DMS114 treated with DMSO at 0.1 percent for 48 hours (cell line): ENCODE measurements at regions not wholly inside any gene's neighbourhood (a gene's known extent, or its start where the extent isn't known, plus 50 kb on each side); places are given as distances from the start of the nearest gene placed in this dataset.

Experiments
- DNase-seq: peaks from one replicate; lab custom pipeline; 2025; ENCODE audit not compliant: unreplicated experiment; lab: John Stamatoyannopoulos, UW

DNA sequence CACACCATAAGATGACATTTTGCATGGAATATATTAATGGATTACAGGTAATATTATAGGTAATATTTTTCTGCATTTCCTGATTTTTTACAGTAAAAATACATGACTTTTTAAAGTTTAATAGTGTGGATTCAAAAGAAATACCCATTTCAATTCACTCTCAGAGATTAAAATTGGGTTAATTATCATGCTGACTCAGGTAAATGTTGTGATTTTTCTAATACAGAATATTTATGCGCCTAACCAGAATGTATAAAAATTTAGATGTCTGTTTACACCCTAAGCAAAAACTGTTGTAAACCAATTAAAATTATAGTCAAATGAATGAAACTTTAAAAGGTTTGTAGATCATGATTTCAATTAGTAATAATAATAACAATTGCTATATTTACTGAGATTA lies 117.2 kb upstream of the FLRT2 start:
- no peak for DNase-seq

DNA sequence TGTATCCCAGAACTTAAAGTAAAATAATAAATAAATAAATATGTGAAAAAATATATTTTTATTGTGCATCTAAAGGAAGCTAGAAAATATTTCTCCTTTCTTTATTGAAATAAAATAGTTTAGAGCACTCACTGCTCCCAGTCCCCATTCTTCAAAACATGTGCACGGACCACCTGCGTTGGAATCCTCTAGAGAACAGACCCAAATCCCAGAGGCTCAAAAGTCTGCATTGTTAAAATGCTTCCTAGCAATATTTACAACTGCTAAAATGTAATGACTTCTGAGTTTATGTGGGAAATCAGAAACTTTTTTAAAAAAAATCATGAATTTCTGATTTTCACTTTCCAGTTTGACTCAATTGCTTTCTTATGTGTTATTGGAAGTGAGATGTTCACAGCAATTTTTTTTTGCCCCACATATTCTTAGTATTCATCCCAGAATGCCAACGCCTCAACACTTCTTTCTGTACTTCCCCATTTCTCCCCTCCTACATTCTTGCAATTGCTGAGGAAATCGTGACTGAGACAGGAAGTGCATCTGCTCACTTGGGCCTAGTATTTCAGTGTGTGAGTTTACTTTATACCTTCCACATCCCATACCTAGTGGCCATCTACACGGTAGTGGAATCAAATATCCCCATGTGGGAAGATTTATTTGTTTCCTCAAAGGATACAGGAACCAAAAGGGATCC lies 116.0 kb upstream of the FLRT2 start:
- no peak for DNase-seq

DNA sequence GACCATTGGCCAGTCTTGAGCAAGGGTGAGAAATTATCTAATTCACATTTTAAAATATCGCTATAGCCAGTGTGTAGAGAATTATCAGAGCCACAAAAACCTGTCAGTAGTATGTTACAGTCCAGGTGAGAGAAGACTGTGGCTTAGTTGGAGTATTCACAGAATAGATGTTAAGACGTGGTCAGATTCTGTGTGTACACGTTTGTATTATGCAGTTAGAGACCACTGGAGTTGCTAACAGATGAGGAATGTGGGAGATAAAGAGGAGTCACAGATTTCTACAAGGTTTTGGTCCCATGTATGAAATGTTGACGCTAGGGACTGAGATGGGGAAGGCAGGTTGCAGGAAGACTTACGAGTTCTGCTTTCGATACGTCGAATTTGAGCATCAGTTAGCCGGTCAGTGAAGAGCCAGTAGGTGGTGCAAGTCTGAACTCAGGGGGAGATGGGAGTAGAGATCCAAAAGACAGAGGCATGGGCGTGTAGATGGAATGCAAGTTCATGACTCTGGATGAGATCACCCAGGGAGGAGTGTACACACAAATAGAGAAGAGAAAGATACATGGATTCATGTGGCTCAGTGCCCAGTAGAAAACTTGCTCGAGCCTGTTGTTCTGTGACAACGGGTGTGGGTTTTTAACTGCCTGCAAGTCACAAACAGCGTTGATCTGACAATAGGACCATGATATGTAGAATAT lies 114.8 kb upstream of the FLRT2 start:
- no peak for DNase-seq

DNA sequence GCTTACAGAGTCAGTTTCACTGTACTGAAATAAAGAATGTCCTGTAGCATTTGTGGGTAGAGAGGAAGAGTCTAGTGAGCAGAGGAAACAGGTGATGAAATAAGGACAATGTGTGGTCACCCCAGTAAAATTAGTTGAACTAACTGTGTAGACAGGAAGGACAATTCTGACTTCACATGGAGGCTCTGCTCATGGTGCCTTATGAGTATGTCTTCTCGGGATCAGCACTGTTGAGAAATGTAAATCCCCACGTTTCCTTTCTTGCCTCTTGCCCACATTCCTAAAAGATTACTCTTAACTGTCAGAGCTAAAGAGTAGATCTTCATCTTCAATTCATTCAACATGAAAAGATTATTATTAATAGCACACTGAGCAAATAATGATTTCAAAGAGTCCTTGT lies 113.2 kb upstream of the FLRT2 start:
- no peak for DNase-seq

DNA sequence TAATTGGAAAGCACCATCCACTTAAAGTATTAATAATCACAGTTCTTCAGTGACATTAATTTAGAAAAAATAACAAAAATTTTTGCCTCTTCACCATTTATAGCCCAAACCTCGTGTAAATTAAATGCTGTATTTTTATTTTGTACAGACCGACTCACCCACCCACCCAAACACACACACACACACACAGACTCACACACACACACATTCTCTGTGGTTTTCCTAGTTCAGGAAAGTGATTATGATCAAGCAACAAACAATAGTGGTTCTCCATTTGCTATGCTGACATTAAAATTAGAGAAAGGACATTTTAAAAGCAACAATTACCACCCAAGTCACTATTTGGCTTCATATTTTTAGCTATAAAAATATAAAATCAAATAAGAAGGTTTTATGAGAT lies 112.5 kb upstream of the FLRT2 start:
- DNase-seq = no peak

DNA sequence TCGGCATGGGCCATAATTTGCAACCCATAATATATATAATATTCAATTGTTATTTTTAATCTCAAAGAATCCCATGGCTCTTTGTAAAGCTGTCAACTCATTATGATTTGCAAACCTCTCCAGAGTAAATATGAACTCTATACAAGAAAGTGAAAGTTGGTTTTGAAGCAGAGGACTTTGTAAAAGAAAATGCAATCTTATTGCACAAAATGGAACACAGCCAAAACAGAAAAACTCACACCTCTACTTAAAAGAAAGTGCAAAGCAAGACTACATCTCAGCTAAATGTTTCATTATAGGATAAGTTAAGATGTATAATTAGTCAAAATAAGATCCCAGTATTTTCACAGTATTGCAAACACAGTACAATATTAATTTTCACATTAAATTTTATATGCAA lies 111.2 kb upstream of the FLRT2 start:
- no peak for DNase-seq

DNA sequence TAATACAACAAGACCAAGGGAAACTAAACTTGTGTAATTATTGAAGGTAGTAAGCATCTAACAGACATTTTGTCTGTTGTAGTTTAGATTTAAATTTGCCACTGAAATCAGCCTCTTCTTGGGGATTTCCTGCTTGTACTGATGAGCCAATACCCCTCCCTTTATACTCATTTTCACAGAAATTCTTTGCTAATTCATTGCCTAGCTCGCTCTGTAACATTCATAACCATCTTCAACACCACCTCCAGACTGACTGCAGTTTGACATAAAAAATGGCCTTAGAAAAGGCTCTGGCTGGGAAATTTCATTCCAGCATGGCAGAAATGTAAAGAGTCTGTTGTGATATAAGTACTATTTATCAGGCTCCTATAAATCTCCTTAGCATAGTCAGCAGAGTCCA lies 109.7 kb upstream of the FLRT2 start:
- DNase-seq = no peak

DNA sequence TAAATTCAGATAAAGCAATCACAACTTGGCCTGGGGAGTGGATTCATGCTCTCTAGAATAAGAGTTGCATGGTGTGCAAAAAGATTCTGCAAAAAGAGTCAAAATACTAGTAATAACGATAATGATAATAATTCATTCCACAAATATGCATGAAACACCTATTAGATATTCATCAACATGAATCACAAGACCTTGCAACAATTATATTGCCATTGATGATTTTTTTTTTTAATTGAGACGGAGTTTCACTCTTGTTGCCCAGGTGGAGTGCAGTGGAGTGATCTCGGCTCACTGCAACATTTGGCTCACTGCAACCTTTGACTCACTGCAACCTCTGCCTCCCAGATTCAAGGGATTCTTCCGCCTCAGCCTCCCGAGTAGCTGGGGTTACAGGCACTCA lies 109.2 kb upstream of the FLRT2 start:
- DNase-seq = no peak

DNA sequence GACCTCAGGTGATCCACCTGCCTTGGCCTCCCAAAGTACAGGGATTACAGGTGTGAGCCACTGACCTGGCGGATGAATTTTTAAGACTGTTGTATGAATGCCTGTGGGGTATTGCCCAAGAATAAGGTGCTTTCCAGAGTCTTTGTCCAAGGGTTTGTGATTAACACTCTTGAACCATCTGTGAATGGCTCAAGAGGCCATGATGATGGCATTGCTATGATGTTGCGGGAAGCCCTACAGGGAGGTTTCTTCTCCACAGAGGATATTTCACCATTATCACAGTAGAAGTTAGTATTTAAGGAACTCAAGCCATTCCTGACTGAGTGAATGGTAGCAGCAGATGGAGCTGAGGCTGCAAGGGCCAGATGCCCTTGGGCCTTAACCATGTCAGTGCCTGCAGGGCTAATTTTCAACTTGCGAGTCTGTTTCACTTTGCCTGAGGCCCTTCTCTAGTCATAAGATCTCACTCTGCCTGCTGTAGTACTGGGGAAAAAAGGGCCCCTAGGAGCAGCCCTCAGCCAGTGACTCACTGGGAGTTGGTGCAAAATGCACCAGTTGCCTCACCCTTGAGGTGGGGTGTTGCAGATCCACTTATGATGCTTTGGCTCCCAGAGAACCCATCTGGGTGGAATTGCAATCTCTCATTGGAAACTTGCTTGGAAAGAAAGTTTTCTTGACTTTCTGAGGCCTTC lies 108.6 kb upstream of the FLRT2 start:
- DNase-seq = no peak

DNA sequence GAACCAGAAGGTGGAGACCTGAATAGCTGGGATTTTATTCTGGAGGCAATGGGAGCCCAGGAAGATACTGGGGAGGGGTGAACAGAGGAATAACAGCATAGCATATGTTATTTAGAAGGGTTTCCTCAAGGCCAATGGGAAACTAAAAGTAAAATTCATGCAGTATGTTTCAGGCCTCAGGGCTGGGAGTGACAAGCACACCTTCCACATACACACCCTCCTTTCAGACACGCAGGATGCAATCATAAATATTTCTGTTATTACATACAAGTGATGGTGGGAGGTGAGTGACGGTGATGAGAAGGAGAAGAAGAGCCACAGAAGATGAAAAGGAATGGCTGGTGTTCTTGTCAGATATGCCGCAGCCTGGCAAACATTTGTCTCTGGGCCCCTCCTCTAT lies 106.1 kb upstream of the FLRT2 start:
- no peak for DNase-seq

DNA sequence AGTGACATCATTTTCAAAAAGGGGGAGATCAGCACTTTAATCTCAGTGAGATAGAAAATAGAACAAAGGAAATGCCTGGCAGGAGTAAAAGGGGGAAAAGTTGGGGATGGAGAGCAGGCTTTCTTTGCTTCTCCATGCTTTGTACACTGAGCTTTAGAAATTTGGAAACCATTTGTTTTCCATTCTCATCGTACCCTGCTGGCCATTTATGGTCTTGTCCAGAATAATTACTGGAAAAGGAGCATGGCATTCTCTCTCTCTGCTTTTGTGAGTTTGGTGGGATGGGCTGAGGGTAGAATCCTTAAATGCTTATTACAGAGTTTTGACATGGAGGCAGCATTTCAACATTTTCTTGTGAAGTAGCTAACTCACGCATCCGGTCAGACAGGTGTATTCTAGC lies 104.4 kb upstream of the FLRT2 start:
- no peak for DNase-seq

DNA sequence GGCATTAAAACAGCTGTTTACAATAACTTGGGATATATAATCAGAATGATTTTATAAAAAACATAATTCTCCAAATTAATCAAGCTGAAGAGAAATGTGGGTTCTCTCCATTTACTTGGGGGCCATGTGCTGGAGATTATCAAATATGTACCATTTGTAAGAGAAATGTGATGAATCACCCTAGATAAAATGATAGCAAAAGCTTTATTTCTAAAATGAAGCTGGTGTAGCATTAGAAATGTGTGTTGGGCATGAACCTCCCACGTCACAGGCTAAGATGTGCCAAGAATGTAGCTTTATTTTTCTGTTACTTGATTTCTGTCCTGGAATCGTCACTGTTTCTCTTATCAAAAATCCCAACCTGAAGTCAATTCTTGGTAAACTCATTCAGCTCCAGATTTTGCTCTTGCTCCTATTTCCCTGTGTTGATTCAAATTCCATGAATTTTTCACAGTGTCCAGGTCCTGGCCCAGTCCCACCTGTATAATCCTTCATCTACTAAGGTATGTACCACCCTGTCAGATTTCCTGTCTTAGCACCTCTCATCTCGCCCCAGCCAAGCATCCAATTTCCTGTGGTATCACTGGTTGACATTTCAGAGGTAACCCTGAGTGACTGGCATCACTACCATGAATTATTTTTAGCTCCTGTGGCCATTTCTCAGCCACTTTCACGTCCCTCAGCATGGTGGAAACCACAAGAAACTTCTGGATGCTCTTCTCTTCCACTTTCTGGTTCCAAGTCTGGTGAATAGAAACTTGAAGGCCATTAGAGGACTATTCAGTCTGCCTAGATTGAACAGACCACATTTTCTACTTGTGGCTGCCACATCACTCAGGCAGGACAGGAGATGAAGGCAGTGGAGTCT lies 103.6 kb upstream of the FLRT2 start:
- DNase-seq = no peak

DNA sequence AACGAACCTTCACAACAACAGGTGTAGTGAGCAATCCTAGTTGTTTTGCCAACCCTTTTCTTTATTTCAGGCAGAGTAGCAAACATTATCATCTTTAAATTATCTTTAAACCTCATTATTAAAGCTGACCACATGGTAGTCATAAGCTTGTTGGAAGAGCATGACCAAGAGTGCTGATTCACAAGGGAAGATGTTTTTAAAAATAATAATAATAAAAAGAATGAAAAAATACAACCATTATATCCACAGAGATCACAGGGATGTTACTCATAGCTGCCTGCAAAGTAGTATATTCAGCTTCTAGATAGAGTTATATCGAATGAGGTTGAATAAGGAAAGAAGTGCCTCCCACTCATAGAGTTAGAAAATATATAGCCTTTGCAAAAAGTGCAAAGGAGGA lies 101.0 kb upstream of the FLRT2 start:
- DNase-seq = no peak

DNA sequence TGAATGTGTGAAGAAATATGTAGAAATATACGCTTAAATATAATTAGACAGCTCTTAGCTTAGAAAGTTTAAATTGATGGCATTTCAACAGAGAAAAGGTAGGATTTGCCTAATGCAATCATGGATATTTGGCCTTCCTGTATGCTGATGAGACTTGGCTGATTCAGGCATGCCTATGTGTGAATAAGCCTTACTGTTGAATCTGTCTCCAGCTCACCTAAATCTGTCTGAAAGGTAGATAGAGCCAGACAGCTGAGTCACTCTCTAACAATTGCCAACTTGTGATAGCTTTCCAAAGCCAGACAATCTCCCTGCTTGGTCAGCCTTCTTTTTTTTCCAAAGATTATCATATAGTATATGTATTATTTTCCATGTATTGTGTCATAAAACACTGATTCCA lies 92.8 kb upstream of the FLRT2 start:
- no peak for DNase-seq

DNA sequence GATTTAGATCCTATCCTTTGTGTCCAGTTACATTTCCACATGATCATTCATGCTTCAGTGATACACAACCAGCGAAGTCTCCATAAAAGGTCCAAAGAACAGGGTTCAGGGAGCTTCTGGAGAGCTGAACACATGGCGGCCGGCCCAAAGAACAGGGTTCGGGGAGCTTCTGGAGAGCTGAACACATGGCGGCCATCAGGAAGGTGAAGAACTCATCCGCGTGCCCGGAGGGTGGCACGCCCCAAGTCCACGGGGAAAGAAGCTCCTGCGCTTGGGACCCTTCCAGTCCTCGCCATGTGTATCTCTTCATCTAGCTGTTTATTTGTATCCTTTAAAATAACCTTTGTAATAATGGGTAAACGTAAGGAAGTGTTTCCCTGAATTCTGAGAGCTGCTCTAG lies 91.9 kb upstream of the FLRT2 start:
- no peak for DNase-seq

DNA sequence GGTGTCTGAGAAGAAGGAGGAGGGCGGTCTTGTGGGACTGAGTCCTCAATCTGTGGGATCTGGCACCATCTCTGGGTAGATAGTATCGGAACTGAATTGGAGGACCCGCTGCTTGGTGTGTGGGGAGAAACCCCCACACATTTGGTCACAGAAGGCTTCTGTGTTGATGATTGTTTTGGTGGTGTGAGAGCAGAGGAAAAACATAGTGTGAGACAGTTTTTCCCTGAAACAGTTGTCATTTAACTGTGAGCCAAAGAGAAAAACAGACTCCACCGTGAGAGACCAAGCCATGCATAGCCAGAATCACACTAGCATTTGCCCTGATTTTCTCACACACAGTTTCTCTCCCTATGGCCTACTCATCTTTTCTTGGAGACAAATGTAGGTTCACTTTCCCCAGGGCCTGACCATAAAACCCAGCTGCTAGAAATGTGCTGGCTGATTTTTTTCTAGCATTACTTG lies 91.4 kb upstream of the FLRT2 start:
- DNase-seq = no peak

DNA sequence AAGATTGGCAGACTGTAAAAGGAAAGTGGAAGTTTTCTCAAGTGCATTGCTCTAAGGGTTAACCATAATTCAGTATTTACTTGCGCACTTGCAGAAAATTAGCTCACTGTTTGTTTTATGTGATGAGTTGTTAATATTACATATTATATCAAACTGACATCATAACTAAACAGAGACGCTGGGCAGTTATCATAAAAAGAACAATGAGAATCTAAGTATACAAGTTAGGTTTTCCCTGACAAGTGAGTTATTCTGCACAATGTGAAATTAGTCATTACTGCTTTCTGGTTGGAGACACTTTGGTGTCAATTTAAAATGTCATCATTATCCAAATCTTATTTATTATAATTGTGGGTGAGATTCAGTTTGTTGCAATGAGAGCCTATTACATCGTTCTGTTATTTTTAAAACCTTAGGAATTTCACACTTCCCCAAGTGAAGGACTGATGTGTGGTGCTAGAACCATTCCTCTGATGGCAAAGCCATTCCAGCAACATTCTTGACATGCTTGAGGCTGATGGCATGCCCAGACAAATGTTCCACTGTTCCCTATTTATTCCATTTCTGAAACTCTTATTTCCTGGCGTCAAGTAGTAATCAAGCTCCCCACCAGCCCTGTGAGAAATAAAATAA lies 90.1 kb upstream of the FLRT2 start:
- no peak for DNase-seq

DNA sequence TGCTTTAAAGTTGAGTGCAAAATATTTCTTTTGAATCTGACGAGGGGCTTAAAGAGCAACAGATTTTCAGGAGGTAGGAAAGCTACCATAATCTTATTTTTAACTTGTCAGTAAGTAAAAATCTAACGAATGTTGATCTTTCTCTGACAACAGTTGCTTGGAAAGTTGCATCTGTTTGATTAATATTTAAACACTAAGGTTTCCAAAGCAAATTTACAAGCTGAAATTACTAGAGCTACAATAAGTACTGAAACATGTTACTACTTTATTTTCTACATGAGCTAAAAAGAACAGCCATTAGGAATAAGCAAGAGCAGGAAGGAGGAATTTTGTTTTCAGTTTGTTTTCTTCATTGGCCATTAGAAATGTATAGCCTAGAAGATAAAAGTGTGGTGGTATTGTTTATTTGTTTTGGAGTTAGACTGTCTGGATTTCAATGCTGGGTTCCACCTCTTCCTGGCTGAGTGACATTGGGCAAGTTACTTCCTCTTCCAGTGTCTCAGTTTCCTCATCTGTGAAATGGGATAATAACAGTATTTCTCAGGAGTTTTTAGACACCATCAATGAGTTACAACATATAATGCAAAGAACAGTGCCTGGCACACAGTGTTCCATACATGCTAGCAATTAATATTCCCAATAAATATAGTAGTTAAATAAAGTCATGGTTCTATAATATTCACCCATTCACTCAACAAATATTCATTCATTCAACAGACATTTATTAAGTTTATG lies 87.9 kb upstream of the FLRT2 start:
- no peak for DNase-seq

DNA sequence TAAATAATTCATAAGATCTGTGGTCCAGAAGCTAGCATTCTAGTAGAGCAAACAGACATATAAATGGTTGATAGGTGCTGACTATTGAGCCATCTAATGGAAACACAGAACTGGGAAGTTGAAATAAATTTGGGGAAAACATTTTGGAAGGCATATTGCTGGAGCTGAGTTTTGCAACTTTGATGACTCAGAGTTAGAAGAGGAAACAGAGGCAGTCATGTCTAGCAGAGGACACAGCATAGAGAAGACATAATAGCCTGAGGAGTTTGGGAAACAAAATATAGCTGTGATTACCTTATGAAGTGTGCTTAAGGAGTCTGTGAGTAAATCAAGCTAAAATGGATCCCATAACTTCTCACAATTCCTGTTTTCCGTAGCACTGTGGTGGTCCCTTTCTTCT lies 86.9 kb upstream of the FLRT2 start:
- DNase-seq = no peak

DNA sequence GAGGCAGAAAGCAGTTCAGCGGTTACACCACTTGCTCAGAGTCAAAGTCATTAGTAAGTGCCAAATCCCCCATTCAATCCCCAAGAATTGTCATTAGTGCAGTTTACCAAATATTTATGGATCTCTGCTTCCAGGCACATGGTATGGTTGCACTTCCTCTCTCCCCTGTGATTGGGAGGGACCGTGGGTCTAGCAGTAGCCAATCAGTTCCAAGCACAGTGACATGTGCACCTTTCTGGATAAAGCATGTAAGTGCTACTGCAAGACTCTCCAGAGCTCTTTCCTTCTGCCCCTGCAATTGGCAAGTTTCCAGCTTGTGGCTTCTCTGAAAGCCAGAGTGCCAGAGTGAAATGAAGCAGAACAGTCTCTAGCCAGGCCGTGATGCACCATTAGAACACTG lies 85.3 kb upstream of the FLRT2 start:
- DNase-seq = no peak
